Astrocyte (in vitro differentiated cells and primary cell): ENCODE measurements at regions not wholly inside any gene's neighbourhood (a gene's known extent, or its start where the extent isn't known, plus 50 kb on each side); places are given as distances from the start of the nearest gene placed in this dataset.

Source experiments
- CTCF ChIP-seq: IDR thresholded peaks from 2 replicates; pipeline ENCODE4 v1.5.1; 2011; ENCODE audit warnings: low read depth, mild to moderate bottlenecking, inconsistent platforms, low read length, moderate library complexity; ENCODE audit not compliant: insufficient read depth
- EZH2 ChIP-seq: IDR thresholded peaks from 2 replicates; pipeline ENCODE4 v1.6.1; 2012; ENCODE audit warnings: mild to moderate bottlenecking, low read length, inconsistent platforms; ENCODE audit not compliant: insufficient read depth

GRCh38 chrX:139083191-139083590, 371.7 kb upstream of the FGF13 start:
- TF ChIP-seq CTCF (no peak), EZH2 (no peak)
